ENCODE measurements at regions not wholly inside any gene's neighbourhood (a gene's known extent, or its start where the extent isn't known, plus 50 kb on each side); places are given as distances from the start of the nearest gene placed in this dataset.
"Not testable (repeated sequence)": the region's sequence is repeated elsewhere in the genome, so short reads cannot be mapped to it uniquely, and the experiment has no call there.

DNA sequence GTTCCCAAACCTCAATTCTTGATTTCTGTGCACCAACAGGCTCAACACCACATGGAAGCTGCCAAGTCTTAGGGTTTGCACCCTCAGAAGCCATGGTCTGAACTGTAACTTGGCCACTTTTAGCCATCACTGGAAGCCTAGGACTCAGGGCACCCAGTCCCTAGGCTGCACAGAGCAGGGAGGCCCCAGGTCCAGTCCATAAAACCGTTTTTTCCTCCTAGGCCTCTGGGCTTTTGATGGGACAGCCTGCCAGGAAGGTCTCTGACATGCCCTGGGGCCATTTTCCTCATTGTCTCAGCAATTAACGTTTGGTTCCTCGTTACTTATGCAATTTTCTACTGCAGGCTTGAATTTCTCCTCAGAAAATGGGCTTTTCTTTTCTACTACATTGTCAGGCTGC, 1259.6 kb downstream of the RAPGEF2 start:
- Histone ChIP-seq H3K27me3 (ENCODE audit: insufficient read depth, low read length) (no peaks in the 10 kb centered on the region), H4K20me1 (ENCODE audit: insufficient read depth, low read length) (no peaks in the 10 kb centered on the region), H3K36me3 (ENCODE audit: insufficient read depth, low read length) (no peaks in the 10 kb centered on the region), H3K4me2 (ENCODE audit: insufficient read depth, low read length) (no peak overlapping the region), H3K9me3 (ENCODE audit: low read depth, low read length) (no peaks in the 10 kb centered on the region), H3K79me2 (ENCODE audit: insufficient read depth, low read length) (no peaks in the 10 kb centered on the region), H3K4me3 (ENCODE audit: insufficient read depth, low read length) (no peak overlapping the region), H3K4me1 (ENCODE audit: insufficient read depth, low read length) (no peaks in the 10 kb centered on the region), H2AFZ (ENCODE audit: low read length) (no peak overlapping the region), H3K27ac (ENCODE audit: low read depth, low read length) (no peak overlapping the region)
- DNase-seq (ENCODE audit: insufficient read length, low spot score, missing footprints): no peak
- TF ChIP-seq, protein P1, sequence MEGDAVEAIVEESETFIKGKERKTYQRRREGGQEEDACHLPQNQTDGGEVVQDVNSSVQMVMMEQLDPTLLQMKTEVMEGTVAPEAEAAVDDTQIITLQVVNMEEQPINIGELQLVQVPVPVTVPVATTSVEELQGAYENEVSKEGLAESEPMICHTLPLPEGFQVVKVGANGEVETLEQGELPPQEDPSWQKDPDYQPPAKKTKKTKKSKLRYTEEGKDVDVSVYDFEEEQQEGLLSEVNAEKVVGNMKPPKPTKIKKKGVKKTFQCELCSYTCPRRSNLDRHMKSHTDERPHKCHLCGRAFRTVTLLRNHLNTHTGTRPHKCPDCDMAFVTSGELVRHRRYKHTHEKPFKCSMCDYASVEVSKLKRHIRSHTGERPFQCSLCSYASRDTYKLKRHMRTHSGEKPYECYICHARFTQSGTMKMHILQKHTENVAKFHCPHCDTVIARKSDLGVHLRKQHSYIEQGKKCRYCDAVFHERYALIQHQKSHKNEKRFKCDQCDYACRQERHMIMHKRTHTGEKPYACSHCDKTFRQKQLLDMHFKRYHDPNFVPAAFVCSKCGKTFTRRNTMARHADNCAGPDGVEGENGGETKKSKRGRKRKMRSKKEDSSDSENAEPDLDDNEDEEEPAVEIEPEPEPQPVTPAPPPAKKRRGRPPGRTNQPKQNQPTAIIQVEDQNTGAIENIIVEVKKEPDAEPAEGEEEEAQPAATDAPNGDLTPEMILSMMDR (IDR thresholded peaks at IDR 0.05; ENCODE audit: extremely low read depth, low read depth, low read length): no peak

DNA sequence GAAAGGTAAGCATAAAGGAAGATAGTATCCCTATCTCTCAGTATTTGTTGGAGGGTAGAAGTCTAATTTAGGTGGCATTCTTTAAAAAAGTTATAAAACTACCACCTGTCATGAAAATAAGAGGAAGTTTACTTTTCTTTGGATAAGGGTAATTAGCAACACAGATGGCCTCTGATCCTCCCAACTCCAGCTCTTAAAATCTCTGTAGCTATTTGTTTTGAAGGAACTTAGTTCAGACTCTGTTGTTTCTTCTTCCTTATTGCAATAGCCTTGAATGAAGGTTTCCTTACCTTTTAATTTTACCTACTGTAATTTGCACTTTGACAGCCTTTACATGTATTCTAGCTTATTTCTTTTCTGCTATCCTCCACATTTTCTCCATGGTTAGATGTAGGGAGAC, 1261.3 kb downstream of the RAPGEF2 start:
- H3K27me3 ChIP-seq (ENCODE audit: insufficient read depth, low read length): no peaks in the 10 kb centered on the region
- H3K36me3 ChIP-seq (ENCODE audit: insufficient read depth, low read length): no peaks in the 10 kb centered on the region
- H2AFZ ChIP-seq (ENCODE audit: low read length): no peak overlapping the region
- no peaks in the 10 kb centered on the region for H3K79me2 ChIP-seq (ENCODE audit: insufficient read depth, low read length)
- no peaks in the 10 kb centered on the region for H4K20me1 ChIP-seq (ENCODE audit: insufficient read depth, low read length)
- TF ChIP-seq, protein P1 (IDR thresholded peaks at IDR 0.05; ENCODE audit: extremely low read depth, low read depth, low read length): no peak
- H3K27ac ChIP-seq (ENCODE audit: low read depth, low read length): no peak overlapping the region
- H3K4me1 ChIP-seq (ENCODE audit: insufficient read depth, low read length): no peaks in the 10 kb centered on the region
- no peak overlapping the region for H3K4me3 ChIP-seq (ENCODE audit: insufficient read depth, low read length)
- DNase-seq (ENCODE audit: insufficient read length, low spot score, missing footprints): no peak
- H3K4me2 ChIP-seq (ENCODE audit: insufficient read depth, low read length): no peak overlapping the region
- H3K9me3 ChIP-seq (ENCODE audit: low read depth, low read length): no peaks in the 10 kb centered on the region

- H3K79me2 ChIP-seq (ENCODE audit: insufficient read depth, low read length); H3K9me3 ChIP-seq (ENCODE audit: low read depth, low read length); H3K4me3 ChIP-seq (ENCODE audit: insufficient read depth, low read length); H3K27me3 ChIP-seq (ENCODE audit: insufficient read depth, low read length); H3K4me1 ChIP-seq (ENCODE audit: insufficient read depth, low read length); H3K27ac ChIP-seq (ENCODE audit: low read depth, low read length); H4K20me1 ChIP-seq (ENCODE audit: insufficient read depth, low read length); DNase-seq (ENCODE audit: insufficient read length, low spot score, missing footprints); H2AFZ ChIP-seq (ENCODE audit: low read length); H3K4me2 ChIP-seq (ENCODE audit: insufficient read depth, low read length); H3K36me3 ChIP-seq (ENCODE audit: insufficient read depth, low read length): not testable (repeated sequence)
These were observed 1261.8 kb downstream of the RAPGEF2 start for GRCh38 chr4:160364665-160365064.

DNA sequence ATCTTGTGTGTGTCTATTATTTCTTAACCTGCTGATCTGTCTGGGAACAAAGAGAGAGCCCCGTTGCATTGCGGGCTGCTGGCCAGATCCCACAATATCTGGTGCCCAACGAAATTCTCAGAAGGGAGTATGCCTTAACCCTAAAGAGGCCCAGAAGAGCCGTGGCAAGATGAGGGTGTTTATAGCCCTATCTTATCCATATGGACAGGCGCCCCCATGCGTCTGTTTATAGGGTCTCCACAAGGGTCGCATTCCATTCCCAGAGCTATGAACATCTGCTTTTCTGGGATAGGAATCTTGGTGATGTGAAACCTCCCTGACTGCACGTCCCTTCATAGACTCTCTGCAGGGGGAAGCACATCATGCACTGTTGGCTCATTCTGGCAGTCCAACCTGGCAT, 1262.5 kb downstream of the RAPGEF2 start:
- not testable (repeated sequence) for H4K20me1 ChIP-seq (ENCODE audit: insufficient read depth, low read length); H3K79me2 ChIP-seq (ENCODE audit: insufficient read depth, low read length); H3K4me3 ChIP-seq (ENCODE audit: insufficient read depth, low read length)

GRCh38 chr4:160370046-160370445, 1267.2 kb downstream of the RAPGEF2 start:
- no peak for DNase-seq (ENCODE audit: insufficient read length, low spot score, missing footprints)
- no peaks in the 10 kb centered on the region for H3K9me3 ChIP-seq (ENCODE audit: low read depth, low read length)

More for the DNA sequence above, 1262.5 kb downstream of the RAPGEF2 start:
- H3K27ac ChIP-seq (ENCODE audit: low read depth, low read length); DNase-seq (ENCODE audit: insufficient read length, low spot score, missing footprints); H3K4me2 ChIP-seq (ENCODE audit: insufficient read depth, low read length); H3K4me1 ChIP-seq (ENCODE audit: insufficient read depth, low read length); H3K9me3 ChIP-seq (ENCODE audit: low read depth, low read length); H3K27me3 ChIP-seq (ENCODE audit: insufficient read depth, low read length); H3K36me3 ChIP-seq (ENCODE audit: insufficient read depth, low read length); H2AFZ ChIP-seq (ENCODE audit: low read length): not testable (repeated sequence)

More at GRCh38 chr4:160370046-160370445, 1267.2 kb downstream of the RAPGEF2 start:
- no peaks in the 10 kb centered on the region for H3K36me3 ChIP-seq (ENCODE audit: insufficient read depth, low read length)
- no peaks in the 10 kb centered on the region for H3K79me2 ChIP-seq (ENCODE audit: insufficient read depth, low read length)
- H3K27ac ChIP-seq (ENCODE audit: low read depth, low read length): no peak overlapping the region
- H2AFZ ChIP-seq (ENCODE audit: low read length): no peak overlapping the region
- no peaks in the 10 kb centered on the region for H3K4me1 ChIP-seq (ENCODE audit: insufficient read depth, low read length)
- TF ChIP-seq, protein P1 (IDR thresholded peaks at IDR 0.05; ENCODE audit: extremely low read depth, low read depth, low read length): no peak
- H4K20me1 ChIP-seq (ENCODE audit: insufficient read depth, low read length): no peaks in the 10 kb centered on the region
- H3K4me2 ChIP-seq (ENCODE audit: insufficient read depth, low read length): no peak overlapping the region
- no peak overlapping the region for H3K4me3 ChIP-seq (ENCODE audit: insufficient read depth, low read length)
- no peaks in the 10 kb centered on the region for H3K27me3 ChIP-seq (ENCODE audit: insufficient read depth, low read length)
